ENCODE measurements at regions not wholly inside any gene's neighbourhood (a gene's known extent, or its start where the extent isn't known, plus 50 kb on each side); places are given as distances from the start of the nearest gene placed in this dataset.
A peak's percentile ranks its signal among the peaks of the same experiment; 100 is the strongest.

GRCh38 chrX:78213331-78213730, 73.9 kb upstream of the TAF9B start:
- no peak for TF ChIP-seq CTCF (IDR thresholded peaks at IDR 0.05; ENCODE audit: low read depth, low read length)
- DNase-seq (ENCODE audit: low read depth in 2 of 2): no peak
- no peak overlapping the region for H3K4me3 ChIP-seq (replicated peaks in 1 of 2; ENCODE audit: low read depth in 2 of 2, low read length in 2 of 2)

GRCh38 chrX:78199851-78200250, 60.4 kb upstream of the TAF9B start:
- peak; percentile 21 for TF ChIP-seq CTCF (IDR thresholded peaks at IDR 0.05; ENCODE audit: low read depth, low read length)
- no peak overlapping the region for H3K4me3 ChIP-seq (replicated peaks in 1 of 2; ENCODE audit: low read depth in 2 of 2, low read length in 2 of 2)
- DNase-seq (ENCODE audit: low read depth in 2 of 2): peak; percentile 17 to 32

Measured in cardiac fibroblast (primary cell).